ENCODE measurements at regions not wholly inside any gene's neighbourhood (a gene's known extent, or its start where the extent isn't known, plus 50 kb on each side); places are given as distances from the start of the nearest gene placed in this dataset.

DNA sequence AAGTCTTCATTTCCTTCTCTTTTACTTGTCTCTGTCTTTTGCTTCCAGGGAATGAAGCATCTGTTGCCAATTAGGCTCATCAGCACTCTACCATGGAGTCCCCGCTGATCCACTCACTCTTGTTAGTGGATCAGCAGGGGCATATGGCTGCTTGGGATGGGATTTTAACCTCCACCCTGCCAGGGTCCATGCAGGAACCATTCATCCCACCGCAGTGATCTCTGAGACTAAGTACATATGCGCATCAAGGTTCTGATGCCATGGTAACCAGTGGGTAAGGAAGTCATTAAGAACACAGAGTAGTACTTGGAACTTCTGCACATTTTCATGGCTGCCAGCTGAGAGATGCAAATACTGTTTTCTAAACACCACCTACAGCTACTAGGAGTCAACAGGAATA, 374.0 kb upstream of the ALCAM start:
- DNase-seq, result no peak

DNA sequence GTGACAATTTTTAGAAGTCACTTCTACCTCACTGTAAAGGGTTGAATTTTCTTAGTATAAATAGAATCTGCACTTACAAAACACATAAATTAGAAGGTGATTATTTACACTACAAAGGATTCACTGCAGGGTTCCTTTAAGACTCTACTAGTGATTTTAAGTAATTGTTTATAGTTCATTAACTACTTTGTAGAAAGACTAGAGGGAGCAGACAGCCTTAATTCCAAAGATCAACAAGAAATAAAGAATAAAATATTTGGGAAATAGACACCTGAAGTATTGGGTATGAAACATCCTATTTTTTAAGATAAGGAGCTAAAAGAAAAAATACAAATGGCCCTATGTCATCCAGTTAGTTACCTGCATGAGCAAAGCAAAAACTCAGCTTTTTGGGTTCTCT, 360.5 kb upstream of the ALCAM start:
- no peak for DNase-seq

DNA sequence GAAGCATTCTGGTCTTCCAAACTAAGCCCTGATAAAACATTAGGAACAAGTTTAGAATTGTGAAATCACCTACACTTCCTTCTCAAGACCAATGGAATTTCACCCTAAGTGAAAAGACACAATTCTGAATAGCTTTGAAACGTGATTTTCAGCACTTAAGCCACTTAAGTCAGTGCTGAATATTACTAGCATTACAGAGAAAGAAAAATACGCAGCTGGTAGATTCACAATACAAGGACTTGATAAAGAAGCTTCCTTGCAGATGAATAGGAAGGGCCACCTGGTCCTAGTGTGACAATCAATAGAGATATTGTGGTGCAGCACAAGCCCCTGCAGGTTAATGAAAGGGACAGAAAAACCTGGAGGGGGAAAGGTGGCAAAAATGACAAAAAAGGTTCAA, 353.1 kb upstream of the ALCAM start:
- DNase-seq, result no peak

DNA sequence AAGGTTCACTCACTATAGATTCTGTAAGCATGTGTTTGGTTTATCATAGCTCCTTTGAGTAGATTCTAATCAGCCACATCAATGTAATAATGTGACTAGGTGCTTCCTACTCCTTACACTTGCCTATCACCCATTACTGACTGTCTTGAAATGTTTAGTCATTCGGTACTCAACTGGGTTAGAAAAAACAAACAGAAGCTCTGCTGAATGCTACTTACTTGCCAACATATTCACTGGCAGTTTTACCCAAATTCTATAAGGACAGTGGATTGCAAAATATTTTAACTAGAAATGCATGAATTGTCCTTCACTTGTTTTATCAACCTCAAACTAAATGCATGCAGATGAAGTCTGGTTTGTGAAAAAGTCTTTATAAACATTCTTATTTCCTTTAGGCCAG, 352.1 kb upstream of the ALCAM start:
- no peak for DNase-seq

DNA sequence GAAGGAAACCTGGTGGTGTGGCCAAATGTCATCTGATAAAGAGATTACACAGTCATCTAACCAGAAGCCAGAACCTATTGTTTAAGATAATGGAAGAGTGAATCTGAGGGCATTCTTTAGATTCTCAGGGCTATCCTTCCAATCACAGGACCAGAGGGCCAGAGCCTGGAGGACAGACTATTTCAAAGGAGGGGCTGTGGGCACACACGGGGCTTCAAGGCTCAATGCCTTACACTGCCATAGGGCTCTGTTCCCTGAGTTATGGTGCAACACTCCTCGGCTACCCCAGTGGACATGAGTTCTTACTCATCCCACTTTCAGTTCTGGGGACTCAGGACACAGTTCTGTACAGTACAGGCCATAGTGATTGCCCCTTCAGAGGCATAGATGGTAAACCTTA, 343.9 kb upstream of the ALCAM start:
- no peak for DNase-seq

DNA sequence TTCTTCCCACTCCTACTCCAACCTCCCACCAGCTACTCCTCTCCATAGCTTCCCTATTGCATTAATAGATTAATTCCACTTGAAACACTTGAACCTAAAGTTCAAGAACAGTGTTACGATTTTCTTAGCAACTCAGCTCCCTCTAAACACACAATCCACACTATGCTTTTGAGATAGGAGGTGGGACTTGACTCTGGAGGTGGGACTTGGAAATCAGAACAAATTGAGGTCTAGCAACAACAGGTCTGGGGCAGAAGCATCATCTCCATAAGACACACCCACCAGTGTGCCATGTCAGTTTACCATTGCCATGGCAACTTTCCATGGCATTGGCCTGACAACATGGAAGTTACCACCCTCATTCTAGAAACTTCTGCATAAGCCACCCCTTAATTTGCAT, 336.5 kb upstream of the ALCAM start:
- no peak for DNase-seq

DNA sequence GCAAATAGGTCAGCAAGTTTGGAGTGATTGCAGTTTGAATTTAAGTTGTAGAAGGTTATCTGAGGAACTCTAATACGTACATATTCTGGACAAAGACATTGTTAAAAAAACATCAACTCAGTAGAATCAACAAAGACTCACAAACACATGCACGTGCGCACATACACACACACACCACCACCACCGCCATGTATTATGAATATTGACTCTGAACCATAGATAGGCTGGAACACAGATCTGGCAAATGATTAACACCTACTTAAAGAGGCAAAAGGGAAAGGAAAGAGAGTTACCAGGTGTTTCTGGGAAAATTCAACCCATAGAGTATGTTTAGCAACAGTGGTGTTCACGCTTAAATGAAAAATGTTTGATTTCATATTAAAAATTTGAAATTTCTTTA, 334.2 kb upstream of the ALCAM start:
- DNase-seq, result no peak

DNA sequence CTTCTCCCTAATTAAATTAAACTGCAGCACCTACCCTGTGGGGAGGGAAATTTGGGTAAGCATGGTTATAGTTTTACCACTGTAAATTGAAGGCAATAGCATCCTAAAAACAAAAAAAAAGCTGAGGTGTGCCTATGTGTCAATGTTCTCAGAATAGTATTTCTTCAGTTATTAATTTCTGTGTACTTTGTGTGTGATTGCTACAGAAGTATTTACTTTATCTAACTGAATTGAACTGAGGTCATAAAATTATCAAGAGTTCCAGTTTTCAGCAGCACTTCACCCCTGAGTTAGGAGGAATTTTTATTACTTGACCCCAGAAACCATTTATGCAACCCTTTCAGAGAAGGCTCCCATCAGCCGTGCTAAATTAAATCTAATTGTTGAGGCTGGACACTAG, 333.6 kb upstream of the ALCAM start:
- DNase-seq, result no peak

DNA sequence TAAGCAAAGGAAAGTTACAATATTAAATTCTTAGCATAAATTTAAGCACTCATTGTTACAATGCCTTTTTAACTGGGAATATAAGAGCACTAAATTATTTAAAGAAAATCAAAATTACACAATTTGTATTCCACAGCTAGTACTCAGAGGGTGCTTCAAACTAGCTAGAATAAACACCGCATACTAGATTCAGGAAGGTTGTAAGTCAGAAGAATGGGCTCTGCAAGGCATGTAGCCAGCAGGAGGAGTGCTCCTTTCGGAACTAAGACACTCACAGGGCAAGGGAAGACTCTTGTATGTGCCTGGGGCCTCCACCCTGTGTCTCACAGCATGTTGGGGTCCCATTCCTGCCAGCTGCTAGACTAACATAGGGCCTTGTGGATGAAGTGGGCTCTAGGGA, 327.7 kb upstream of the ALCAM start:
- DNase-seq, result no peak

DNA sequence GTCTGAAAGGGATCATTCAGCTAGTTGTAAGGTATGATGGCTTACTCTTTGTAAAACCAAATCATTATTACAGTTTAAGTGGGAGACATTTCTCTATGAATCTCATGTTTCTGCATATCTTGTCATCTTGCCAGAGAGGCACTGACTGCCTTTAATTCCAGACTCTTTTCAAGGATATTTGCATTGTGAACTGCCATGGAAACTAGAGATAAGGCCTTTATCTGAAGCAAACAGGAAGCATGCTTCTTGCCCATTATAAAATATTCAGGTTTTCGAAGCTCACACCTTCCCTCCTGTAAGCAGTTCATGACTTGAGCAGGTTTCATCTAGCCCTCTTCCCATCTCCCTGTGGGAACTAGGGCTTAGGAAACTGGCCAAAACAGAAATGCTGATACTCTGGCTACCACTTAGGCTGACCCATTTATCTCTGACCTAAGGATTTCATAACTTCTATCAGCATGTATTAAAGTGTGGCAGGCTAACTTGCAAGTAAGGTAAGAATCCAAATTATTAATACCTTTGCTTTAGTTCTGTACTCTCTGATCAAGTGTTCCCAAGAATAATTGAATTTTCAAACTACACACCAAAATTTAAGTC, 326.6 kb upstream of the ALCAM start:
- DNase-seq, result no peak

DNA sequence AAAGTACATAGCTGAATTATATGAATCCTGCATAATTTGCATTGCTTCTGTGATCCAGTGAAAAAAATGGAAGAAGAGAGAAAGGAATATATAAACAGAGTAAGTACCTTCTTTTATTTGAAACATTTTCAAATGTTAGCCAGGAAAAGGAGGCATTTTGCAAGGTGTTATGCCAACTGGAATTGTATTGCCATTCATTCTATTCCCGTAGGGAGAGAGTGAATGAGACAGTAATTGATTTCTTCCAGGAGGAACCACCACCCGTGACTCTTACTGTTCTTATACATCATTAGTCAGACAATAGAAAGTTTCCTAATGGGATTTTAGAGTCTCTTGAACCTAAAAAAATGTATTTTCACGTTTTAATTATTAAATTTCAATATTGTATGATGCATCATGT, 324.1 kb upstream of the ALCAM start:
- DNase-seq, result no peak

DNA sequence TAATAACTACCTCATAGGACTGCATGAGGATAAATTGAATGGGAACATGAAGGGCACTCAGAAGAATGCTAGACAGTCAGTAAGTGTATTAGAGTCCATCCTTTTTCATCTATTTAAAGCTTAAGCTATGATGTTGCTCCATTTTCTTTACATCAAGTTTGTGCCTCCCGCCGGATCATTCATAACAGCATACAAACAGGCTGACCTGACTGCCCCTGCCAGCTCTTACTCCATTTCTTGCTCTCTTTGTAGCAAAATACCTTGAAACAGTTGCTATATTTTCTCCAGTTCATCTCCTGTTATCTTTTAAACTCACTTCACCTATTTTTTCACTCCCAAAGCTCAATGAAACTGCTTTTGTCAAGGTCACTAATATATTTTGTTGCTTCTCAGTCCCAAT, 315.6 kb upstream of the ALCAM start:
- no peak for DNase-seq

DNA sequence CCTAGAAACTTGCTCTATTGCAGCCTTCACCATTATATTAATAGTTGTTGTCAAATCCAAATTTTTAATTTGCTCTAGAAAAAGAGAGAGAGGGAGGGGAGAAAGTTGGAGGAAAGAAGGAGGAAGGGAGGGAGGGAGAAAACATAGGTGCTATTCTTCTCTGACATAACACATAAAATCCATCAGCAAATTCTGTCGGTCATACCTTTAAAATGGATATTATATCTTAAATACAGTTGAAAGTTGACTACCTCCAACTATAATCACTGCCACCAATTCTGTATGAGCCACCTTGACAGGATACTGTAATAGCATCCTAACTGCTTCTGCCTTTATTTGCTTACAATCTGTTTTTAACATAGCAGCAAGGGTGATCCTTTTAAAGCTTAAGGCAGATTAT, 314.7 kb upstream of the ALCAM start:
- no peak for DNase-seq

DNA sequence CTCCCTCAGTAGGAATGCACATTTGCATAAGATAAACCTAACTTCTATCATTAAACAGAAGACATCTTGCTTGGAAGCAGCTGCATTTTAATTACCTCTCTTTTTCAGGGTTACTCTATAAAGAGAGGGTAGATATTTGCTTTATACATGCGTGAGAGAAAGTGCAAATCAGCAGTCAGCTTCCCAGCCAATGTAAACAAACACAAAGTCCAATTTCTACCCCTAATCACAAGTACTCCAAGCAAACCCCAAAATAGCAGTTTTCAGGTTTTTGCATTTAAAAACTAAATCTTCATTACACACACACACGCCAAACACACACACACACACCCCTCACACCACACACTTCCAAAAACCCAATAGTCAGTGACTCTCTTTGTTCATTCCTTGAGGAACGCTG, 303.9 kb upstream of the ALCAM start:
- DNase-seq, result no peak

DNA sequence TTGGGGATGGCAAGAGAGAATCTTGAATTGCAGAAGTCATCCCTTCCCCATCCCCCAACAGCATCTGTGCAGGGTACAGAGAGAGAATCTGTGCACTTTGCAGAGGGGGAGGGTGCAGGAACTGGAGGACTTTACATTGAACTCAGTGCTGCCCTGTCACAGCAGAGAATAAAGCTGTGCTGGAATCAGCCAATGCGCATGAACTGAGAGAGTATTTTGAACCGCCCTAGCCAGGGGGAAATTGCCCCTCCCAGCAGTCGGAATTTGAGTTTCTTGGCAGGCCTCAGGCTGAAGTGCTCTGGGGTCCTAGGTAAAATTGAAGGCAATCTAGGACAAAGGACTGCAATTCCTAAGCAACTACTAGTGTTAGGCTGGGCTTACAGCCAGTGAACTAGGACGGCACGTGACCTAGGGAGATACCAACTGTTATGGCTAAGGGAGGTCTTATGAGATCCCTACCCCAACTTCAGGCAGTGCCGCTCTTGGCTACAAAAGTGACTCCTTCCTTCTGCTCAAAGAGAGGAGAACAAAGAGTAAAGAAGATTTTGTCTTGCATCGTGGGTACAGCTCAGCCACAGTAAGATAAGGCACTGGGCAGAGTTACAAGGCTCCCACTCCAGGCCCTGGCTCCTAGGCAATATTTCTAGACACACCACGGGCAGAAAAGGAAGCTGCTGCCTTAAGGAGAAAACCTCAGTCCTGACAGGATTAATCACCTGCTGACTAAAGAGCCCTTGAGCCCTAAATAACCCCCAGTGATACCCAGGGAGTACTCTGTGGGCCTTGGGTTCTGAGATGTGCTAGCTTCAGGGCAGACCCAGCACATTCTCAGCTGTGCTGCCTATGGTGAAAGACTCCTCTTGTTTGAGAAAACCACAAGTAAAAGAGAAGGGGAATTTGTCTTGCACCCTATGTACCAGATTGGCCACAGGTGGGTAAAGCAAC, 300.5 kb upstream of the ALCAM start:
- DNase-seq, result no peak

DNA sequence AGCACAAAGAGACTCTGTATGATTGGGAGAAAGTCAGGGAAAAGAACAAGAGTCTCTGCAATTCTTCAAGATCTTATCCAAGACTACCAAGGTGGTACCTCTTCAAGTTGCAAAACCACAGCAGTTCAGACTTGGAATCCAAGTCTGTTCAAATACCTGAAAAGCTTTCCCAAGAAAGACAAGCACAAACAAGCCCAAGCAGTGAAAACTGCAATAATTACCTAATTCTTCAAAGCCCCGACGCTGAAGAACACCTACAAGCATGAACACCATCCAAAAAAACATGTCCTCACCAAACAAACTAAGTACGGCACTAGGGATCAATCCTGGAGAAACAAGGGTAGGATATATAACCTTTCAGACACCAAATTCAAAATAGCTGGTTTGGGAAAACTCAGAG, 299.3 kb upstream of the ALCAM start:
- no peak for DNase-seq

DNA sequence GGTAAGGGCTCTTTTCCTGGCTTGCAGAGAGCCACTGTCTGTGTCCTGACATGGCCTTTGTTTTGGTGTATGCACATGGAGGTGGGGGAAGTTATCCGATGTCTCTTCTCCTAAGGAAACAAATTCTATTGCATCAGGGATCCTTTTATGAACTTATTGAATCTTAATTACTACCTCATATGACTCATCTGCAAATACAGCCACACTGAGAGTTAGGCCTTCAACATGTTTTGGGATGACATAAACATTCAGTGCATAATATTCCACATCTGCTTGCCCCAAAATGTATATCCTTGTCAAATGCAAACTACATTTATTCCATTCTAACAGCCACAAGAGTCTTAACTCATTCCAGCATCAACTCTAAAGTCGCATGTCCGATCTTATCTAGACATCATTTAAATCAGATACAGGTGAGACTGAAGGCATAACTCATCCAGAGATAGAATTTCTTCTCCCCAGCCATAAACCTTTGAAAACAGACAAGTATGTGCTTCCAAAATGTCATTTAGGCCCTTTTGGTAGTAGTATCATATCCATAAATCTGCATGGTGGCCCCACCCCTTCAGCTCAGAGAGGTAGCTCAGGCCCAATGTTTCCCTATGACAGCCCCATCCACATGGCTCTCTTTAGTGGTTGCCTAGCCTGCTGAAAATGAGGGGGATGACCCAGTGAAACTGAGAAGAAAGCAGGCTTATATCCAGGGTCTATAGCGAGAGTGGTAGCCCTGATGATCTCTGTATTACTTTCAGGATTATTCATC, 289.5 kb upstream of the ALCAM start:
- DNase-seq, result no peak

DNA sequence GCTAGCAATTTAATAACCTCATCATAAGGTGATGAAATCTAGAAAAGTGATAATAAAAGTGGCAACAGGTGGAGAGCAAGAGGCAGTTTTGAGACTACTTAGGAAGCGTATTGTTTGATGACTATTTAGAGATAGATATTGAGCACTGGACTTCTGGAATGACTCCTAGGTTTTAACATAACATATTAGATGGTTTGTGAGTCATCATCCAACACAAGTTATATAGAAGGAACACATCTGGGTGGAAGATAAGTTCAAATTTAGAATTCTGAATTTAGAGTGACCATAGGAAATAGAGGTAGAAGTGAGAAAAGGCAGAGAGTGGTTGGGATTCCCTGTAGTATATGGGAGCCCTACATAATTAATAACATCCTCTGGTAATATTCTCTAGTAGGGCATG, 282.8 kb upstream of the ALCAM start:
- no peak for DNase-seq

DNA sequence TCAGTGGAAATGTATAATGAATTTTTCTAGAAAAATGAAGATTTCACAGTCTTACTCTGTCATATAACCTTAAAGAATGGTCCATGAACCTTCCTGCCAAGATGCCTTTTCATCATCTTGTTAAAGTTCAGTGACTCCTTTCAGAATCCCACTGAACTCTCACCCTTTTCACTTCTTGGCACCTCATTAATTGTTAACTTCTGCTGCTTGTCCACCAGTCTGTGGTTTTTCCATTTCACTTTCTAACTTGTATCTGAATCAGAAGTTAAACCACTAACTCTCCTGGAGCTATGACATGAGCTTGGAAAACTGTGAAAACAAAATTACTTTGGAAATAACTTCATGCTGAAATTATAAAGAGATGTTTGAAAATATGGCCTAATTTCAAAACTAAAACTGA, 281.2 kb upstream of the ALCAM start:
- DNase-seq, result no peak

DNA sequence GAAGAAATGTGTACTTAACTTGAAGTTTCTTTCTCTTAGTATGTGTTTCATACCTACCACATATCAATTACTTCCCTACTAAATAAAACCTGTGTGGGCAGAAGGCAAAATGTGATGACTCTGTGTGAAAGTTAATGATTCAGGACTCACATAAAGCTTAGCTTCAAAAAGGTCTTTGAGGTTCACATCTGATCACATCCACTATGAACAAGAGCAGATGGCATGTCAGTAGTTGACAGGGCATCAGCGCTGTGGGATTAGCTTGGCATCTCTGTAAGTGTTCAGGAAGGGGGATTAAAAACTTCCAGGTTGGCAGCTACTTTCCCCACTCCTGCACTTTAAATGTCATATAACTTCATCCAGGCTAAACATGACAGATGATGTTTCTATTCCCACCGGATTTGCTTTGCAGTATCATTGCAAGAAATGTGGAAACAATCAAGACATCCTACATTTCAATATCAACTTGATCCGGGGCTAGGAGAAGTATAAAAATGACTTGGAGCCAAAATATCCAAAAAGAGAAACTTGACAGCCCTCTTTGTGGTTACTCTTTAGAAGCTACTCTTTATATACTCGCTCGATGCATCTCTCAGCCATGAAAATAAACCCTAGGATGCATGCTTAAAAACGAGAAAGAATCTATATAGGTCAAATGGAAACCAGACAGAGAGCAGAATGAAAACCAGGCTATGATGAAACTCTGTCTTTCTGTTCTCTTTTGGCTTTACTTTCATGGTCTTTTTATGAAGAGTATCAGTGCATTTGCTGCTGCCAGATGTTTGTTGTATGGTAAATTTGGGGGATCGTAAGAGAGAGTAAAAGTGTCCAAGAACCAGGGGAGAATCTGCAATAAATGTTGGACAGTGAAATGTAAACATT, 273.1 kb upstream of the ALCAM start:
- DNase-seq, result no peak

DNA sequence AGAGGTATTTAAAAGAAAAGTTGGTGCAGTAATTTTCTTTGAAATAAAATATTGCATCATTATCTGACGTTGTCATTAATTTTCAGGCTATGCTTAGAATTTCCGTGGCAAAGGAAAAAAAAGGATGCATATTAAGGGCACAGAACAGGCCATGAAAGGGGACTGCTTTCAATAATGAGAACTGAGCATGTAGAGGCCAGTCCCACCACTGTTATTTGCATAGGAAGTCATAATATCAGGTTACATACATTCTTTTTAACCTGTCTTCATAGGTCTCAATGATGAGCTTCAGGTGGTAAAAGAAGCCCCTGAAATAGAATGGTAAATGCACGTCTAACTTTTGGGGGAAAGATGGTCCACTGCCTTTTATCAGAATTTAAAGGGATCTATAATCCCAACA, 272.1 kb upstream of the ALCAM start:
- no peak for DNase-seq

DNA sequence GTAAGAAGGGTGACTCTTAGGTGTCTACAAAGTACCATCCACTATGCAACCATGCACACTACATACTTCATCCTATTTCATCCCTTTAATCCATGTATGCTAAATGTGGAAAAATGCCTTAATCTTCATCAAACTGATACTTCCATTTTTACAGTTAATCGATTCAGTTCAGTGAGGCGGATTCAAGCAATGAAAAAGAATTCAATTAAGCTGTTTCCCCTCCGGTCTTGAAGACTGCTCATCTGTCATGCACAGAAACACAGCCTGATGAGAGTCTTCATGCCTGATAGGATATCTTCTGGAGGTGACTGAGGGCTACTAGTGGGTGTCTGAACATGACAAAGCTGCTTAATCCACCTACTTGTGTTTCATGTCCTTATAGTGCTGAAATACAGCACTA, 270.6 kb upstream of the ALCAM start:
- no peak for DNase-seq

DNA sequence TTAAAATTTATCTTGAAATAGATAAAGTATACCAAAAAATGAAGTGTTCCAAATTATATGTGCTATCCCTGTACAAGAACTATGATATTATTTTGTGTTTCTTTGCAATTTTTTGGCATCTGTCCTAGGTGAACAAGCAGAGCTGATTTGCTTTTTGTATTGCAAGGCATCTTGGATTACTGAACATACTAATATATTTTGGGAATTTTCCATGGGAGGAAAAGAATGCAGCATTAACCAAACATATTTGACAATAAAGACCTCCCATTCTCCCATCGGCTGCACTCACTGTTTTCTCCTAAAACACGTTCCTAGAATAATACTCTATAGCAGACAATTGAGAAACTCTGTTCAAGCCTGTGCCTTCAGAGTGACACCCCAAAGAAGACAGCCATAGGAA, 265.1 kb upstream of the ALCAM start:
- no peak for DNase-seq
